Adrenal gland (tissue), 9 donors: ENCODE measurements at regions not wholly inside any gene's neighbourhood (a gene's known extent, or its start where the extent isn't known, plus 50 kb on each side); places are given as distances from the start of the nearest gene placed in this dataset.

Source experiments
- DNase-seq, 7 donors: peaks; one replicate each; pipeline ENCODE4 v3.0.0-alpha.2; 2019 to 2020
- H3K27ac ChIP-seq, 5 donors: fragments of 200-600 bp; sonication (generic) in 4 of 5; 1 replicate in 3 of 5; 2 replicates in 2 of 5; pipeline versions ENCODE4 v1.5.1 to v1.8.0; 2016 to 2020; ENCODE audit warnings: mild to moderate bottlenecking in 1 of 5
- H3K27me3 ChIP-seq: fragments of 200-600 bp; 2 replicates; pipeline ENCODE4 v1.8.0; 2021
- H3K36me3 ChIP-seq, 2 donors: fragments of 200-600 bp; replicated peaks in 1 of 2; 1 replicate in 1 of 2; 2 replicates in 1 of 2; pipeline versions ENCODE4 v1.5.1 to v1.8.0; 2018 to 2022
- H3K4me1 ChIP-seq, 2 donors: fragments of 200-600 bp; replicated peaks in 1 of 2; 1 replicate in 1 of 2; 2 replicates in 1 of 2; pipeline versions ENCODE4 v1.5.1 to v1.8.0; 2018 to 2021
- H3K4me3 ChIP-seq, 4 donors: fragments of 200-600 bp; sonication (generic) in 3 of 4; one replicate each; pipeline ENCODE4 v1.5.1; 2016 to 2018
- H3K9me3 ChIP-seq, 3 donors: fragments of 200-600 bp; sonication (generic) in 1 of 3; replicated peaks in 1 of 3; 1 replicate in 2 of 3; 2 replicates in 1 of 3; pipeline versions ENCODE4 v1.5.1 to v1.8.0; 2016 to 2021
- POLR2A ChIP-seq, 2 donors: fragments of 450-650 bp; IDR thresholded peaks; one replicate each; pipeline ENCODE4 v1.6.1; 2017; ENCODE audit warnings: antibody characterized with exemption in 2 of 2, mild to moderate bottlenecking in 2 of 2, moderate library complexity in 1 of 2
- WGBS, 4 donors: extraction: QIAGEN DNeasy Blood & Tissue Kit in 2 of 4; methylation state at CpG; one replicate each; pipeline versions ENCODE4 v1.1.5 to v1.1.7; 2013 to 2017; 5-methylcytosine and 5-hydroxymethylcytosine counted together
- intact Hi-C, 2 donors: fragments of 100-400 bp; cut with DNase I; formaldehyde crosslinking; loops; one replicate each; pipeline versions ENCODE4 v1.14.1 to v1.15.0; 2022 to 2023
- TF ChIP-seq, protein P1 (sequence below), 6 experiments: fragments of 450-650 bp in 4 of 6; fragments of 200-600 bp in 2 of 6; sonication (generic) in 1 of 6; IDR thresholded peaks; 1 replicate in 5 of 6; 2 replicates in 1 of 6; pipeline versions ENCODE4 v1.5.1 to v1.8.0; 2016 to 2021; ENCODE audit warnings: antibody characterized with exemption in 6 of 6, mild to moderate bottlenecking in 2 of 6, moderate library complexity in 1 of 6
- donor health status: healthy with polysubstance abuse.
- donor health status: Bipolar disorder and iron deficiency.
- donor health status: DM: yes; HTN: yes; CAD: no.
- donor health status: DM: no; HTN: no; CAD: no.
- donor health status: DM: no; HTN: no; CAD: no.

DNA sequence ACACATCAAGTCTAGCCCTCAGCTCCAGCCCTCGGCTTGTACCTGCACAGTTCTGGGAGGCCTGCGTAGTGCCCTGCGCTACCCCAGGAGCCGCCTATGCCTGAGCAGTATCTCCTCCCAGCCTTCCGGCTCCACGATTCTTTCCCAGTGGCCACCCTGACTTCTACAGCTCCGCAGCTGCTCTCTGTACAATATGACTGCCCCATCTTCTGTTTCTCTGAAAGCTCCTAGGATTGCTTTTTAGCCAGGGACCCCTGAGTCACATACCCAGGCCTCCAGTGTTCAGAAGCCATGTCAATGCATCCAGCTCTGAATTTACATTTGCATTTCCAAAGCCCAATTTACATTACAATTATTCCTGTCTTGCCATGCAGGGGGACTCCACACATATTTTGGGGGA, 135.5 kb downstream of the PJA1 start:
- no peak for TF ChIP-seq POLR2A (IDR thresholded peaks at IDR 0.05)
- TF ChIP-seq, protein P1, sequence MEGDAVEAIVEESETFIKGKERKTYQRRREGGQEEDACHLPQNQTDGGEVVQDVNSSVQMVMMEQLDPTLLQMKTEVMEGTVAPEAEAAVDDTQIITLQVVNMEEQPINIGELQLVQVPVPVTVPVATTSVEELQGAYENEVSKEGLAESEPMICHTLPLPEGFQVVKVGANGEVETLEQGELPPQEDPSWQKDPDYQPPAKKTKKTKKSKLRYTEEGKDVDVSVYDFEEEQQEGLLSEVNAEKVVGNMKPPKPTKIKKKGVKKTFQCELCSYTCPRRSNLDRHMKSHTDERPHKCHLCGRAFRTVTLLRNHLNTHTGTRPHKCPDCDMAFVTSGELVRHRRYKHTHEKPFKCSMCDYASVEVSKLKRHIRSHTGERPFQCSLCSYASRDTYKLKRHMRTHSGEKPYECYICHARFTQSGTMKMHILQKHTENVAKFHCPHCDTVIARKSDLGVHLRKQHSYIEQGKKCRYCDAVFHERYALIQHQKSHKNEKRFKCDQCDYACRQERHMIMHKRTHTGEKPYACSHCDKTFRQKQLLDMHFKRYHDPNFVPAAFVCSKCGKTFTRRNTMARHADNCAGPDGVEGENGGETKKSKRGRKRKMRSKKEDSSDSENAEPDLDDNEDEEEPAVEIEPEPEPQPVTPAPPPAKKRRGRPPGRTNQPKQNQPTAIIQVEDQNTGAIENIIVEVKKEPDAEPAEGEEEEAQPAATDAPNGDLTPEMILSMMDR (IDR thresholded peaks at IDR 0.05), result no peak
- peaks cover 9% of the 10 kb centered on the region for H3K27me3 ChIP-seq
- H3K36me3 ChIP-seq, result no peaks in the 10 kb centered on the region
- H3K27ac ChIP-seq, result no peak overlapping the region
- peaks cover 0 to 6% of the 10 kb centered on the region in 2 donors for H3K4me1 ChIP-seq
- no peak for DNase-seq
- 87 to 95% (median 91%) methylated on average over 3 to 7 of the region's 7 CpGs for WGBS, 4 donors
- H3K4me3 ChIP-seq, result no peak overlapping the region
- intact Hi-C loops, result no loop called here
- H3K9me3 ChIP-seq, result no peaks in the 10 kb centered on the region

DNA sequence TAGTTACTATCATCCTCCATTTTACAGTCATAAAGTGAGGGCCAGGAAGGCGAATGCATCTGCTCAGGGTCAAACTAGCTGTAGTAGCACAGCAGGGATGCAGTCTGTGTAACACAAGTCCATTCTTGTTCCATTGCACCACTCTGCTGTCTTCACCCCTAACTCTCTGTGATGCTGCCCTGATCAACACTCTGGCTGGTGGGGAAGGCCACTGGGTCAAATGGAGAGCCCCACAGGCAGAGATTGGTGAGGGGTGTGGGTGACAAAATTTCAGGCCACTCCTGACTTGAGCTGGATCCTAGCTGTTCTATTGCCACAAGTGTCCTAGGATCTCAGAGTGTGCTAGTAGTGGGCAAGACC, 136.5 kb downstream of the PJA1 start:
- intact Hi-C loops, result no loop called here
- Histone ChIP-seq H3K27ac (peak overlapping the region in 2 of 5 donors; percentile 38 to 69), H3K4me1 (peaks cover 0 to 14% of the 10 kb centered on the region in 2 donors), H3K4me3 (no peak overlapping the region), H3K27me3 (peaks cover 7% of the 10 kb centered on the region), H3K9me3 (no peaks in the 10 kb centered on the region), H3K36me3 (no peaks in the 10 kb centered on the region)
- DNase-seq, result no peak
- 44 to 88% (median 68%) methylated on average over 1 of the region's 1 CpG for WGBS, 4 donors
- TF ChIP-seq, protein P1 (IDR thresholded peaks at IDR 0.05), result no peak
- TF ChIP-seq POLR2A (IDR thresholded peaks at IDR 0.05), result no peak

DNA sequence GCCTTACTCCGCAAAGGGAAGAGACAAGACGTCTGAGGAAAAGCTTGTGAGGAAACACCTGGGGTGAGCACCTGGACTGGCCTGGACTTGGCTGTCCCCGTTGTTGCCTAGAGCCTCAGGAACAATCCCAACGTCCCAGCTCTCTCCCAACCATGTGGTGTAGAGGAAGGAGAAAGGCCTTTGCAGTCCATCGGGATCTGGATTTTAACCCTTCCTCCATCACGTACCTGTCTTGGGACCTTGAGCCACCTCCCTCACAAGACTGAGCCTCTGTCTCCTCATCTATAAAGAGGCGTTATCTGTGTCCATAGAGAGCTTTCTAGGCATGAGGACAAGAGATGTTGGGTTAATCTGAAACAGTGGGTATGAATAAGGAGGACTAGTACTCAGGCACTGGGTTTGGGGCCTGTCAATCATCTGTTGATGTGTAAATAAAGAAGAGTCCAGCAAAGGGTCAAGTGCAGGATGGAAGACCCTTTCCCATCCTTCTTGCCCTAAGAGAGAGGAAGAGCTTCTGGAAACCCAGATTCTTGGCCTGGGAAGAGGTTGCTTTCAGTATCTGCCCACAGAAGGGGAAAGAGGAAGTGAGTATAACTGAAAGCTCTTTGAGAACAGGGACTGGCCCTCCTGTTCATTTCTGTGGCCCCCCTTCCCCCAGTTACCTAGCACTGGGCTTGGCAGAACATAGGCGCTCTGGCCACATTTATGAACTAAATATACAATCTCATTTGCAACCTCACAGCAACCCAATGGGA, 137.1 kb downstream of the PJA1 start:
- Histone ChIP-seq H3K4me3 (no peak overlapping the region), H3K27ac (peak overlapping the region in 2 of 5 donors; percentile 38 to 69), H3K27me3 (peaks cover 5% of the 10 kb centered on the region), H3K4me1 (peaks cover 0 to 14% of the 10 kb centered on the region in 2 donors), H3K36me3 (no peaks in the 10 kb centered on the region), H3K9me3 (no peaks in the 10 kb centered on the region)
- TF ChIP-seq, protein P1 (IDR thresholded peaks at IDR 0.05), result no peak
- no peak for TF ChIP-seq POLR2A (IDR thresholded peaks at IDR 0.05)
- DNase-seq, result no peak
- intact Hi-C loops, result no loop called here
- WGBS, 4 donors, result 73 to 90% (median 77%) methylated on average over 8 of the region's 8 CpGs

DNA sequence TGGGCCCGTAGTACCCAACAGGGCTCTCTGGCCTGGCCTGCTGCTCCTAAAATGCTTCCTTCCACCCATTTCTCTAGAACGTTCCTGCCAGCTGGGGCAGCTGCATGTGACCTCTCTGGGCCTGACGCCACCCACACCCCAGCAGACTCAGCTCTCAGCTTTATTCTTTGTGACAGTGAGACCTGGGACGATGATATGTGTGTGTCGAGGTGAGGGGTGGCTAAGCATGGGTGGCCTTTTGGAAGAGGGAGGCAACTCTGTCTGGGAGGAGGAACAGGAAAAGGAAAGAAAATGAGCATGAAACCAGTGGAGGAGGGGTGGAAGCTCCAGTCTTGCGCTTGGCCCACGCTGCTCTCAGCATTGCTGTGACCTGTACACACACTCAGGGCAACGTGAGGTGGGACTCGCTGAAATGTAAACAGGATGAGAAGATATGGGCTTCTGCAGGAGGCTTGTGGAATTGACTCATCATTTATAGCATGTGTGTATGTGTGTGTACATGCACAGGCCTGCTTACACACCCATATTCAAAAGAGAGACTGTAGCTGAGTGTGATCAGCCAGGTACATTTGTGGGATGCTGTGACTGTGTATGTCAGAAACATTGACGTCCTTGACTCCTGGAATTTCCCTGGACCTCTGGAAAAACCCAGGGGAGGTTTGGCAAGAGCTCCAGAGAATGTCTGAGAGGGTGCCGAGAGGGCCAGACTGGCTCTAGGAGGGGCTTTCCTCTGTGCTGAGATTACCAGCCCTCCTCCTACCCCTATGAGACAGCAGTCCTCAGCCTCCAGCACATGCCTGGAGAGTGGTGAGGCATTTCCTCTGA, 137.9 kb downstream of the PJA1 start:
- no peak for TF ChIP-seq POLR2A (IDR thresholded peaks at IDR 0.05)
- TF ChIP-seq, protein P1 (IDR thresholded peaks at IDR 0.05), result no peak
- DNase-seq, result peak in 3 of 7 donors; percentile 21 to 55 (median 45)
- peaks cover 0 to 14% of the 10 kb centered on the region in 2 donors for H3K4me1 ChIP-seq
- H3K27me3 ChIP-seq, result peaks cover under 1% of the 10 kb centered on the region
- no peaks in the 10 kb centered on the region for H3K36me3 ChIP-seq
- WGBS, 4 donors, result 45 to 67% (median 62%) methylated on average over 9 to 11 of the region's 11 CpGs
- H3K27ac ChIP-seq, result peak overlapping the region in 2 of 5 donors; percentile 38 to 69
- intact Hi-C loops, result no loop called here
- H3K4me3 ChIP-seq, result no peak overlapping the region
- no peaks in the 10 kb centered on the region for H3K9me3 ChIP-seq
